ENCODE measurements at regions not wholly inside any gene's neighbourhood (a gene's known extent, or its start where the extent isn't known, plus 50 kb on each side); places are given as distances from the start of the nearest gene placed in this dataset.

GRCh38 chr3:168266335-168266734, 170.6 kb upstream of the GOLIM4 start:
- POLR2A ChIA-PET: no interaction called here
- CTCF ChIA-PET: no interaction called here
- H3K27me3 Mint-ChIP-seq: no peaks in the 10 kb centered on the region
- no peaks in the 10 kb centered on the region for H3K9me3 Mint-ChIP-seq
- no peaks in the 10 kb centered on the region for H3K4me1 Mint-ChIP-seq (ENCODE audit: low read depth)
- no peak overlapping the region for H3K4me3 Mint-ChIP-seq
- DNase-seq (no peak), ATAC-seq (no peak)
- no peak overlapping the region for H3K27ac Mint-ChIP-seq
- TF ChIP-seq CTCF (IDR thresholded peaks at IDR 0.05): no peak
- H3K36me3 Mint-ChIP-seq (ENCODE audit: low read depth): no peaks in the 10 kb centered on the region
- intact Hi-C loops (cut with micrococcal nuclease): no loop called here

- Mint-ChIP-seq H3K27me3 (no peaks in the 10 kb centered on the region), H3K4me3 (no peak overlapping the region), H3K36me3 (ENCODE audit: low read depth) (no peaks in the 10 kb centered on the region), H3K27ac (no peak overlapping the region), H3K4me1 (ENCODE audit: low read depth) (no peaks in the 10 kb centered on the region), H3K9me3 (no peaks in the 10 kb centered on the region)
- no peak for TF ChIP-seq CTCF (IDR thresholded peaks at IDR 0.05)
- CTCF ChIA-PET: no interaction called here
- POLR2A ChIA-PET: no interaction called here
- intact Hi-C loops (cut with micrococcal nuclease): no loop called here
- DNase-seq (no peak), ATAC-seq (no peak)
These were observed 167.2 kb upstream of the GOLIM4 start for GRCh38 chr3:168262887-168263286.

- H3K4me3 Mint-ChIP-seq: no peak overlapping the region
- no peaks in the 10 kb centered on the region for H3K9me3 Mint-ChIP-seq
- POLR2A ChIA-PET: interaction anchor here (0.5 kb wide), 1 partner anchor 40 kb away, joined by 3 read pairs; no protein-coding TSS in a partner anchor
- no peaks in the 10 kb centered on the region for H3K27me3 Mint-ChIP-seq
- TF ChIP-seq CTCF (IDR thresholded peaks at IDR 0.05): no peak
- H3K27ac Mint-ChIP-seq: no peak overlapping the region
- no peaks in the 10 kb centered on the region for H3K36me3 Mint-ChIP-seq (ENCODE audit: low read depth)
- ATAC-seq (no peak), DNase-seq (no peak)
- intact Hi-C loops (cut with micrococcal nuclease): no loop called here
- H3K4me1 Mint-ChIP-seq (ENCODE audit: low read depth): no peaks in the 10 kb centered on the region
- CTCF ChIA-PET: interaction anchor here (1.1 kb wide), 1 partner anchor 50 kb away, joined by 3 read pairs; no protein-coding TSS in a partner anchor
These were observed 165.1 kb upstream of the GOLIM4 start for GRCh38 chr3:168260859-168261258.

GRCh38 chr3:168251371-168251770, 155.6 kb upstream of the GOLIM4 start:
- ATAC-seq: no peak
- no peak for DNase-seq
- Mint-ChIP-seq H3K4me3 (no peak overlapping the region), H3K4me1 (ENCODE audit: low read depth) (peaks cover 10% of the 10 kb centered on the region), H3K27ac (no peak overlapping the region), H3K36me3 (ENCODE audit: low read depth) (no peaks in the 10 kb centered on the region), H3K27me3 (peaks cover 36% of the 10 kb centered on the region), H3K9me3 (peaks cover 3% of the 10 kb centered on the region)
- ChIA-PET CTCF (no interaction called here), POLR2A (no interaction called here)
- intact Hi-C loops (cut with micrococcal nuclease): no loop called here
- no peak for TF ChIP-seq CTCF (IDR thresholded peaks at IDR 0.05)

- CTCF ChIA-PET: interaction anchor here (1.1 kb wide), 2 partner anchors 39 to 71 kb away, joined by 3 to 5 read pairs; no protein-coding TSS in a partner anchor
- intact Hi-C loops (cut with micrococcal nuclease): no loop called here
- Mint-ChIP-seq H3K4me3 (peak overlapping the region; percentile 36), H3K4me1 (ENCODE audit: low read depth) (peaks cover 10% of the 10 kb centered on the region), H3K27ac (no peak overlapping the region), H3K9me3 (peaks cover 3% of the 10 kb centered on the region), H3K36me3 (ENCODE audit: low read depth) (no peaks in the 10 kb centered on the region), H3K27me3 (peaks cover 36% of the 10 kb centered on the region)
- TF ChIP-seq CTCF (IDR thresholded peaks at IDR 0.05): no peak
- DNase-seq: no peak
- ATAC-seq: no peak
- POLR2A ChIA-PET: no interaction called here
These were observed 154.7 kb upstream of the GOLIM4 start for GRCh38 chr3:168250415-168250861.

Measured in activated CD8-positive, alpha-beta T cell treated with anti-CD3 and anti-CD28 coated beads for 36 hours (primary cell).